Right atrium auricular region (tissue), 2 donors: ENCODE measurements at regions not wholly inside any gene's neighbourhood (a gene's known extent, or its start where the extent isn't known, plus 50 kb on each side); places are given as distances from the start of the nearest gene placed in this dataset.

Source experiments
- DNase-seq: peaks from one replicate; pipeline ENCODE4 v3.0.0-alpha.2; 2019; ENCODE audit warnings: low spot score
- H3K27ac ChIP-seq, 2 donors: fragments of 200-600 bp; sonication (generic); 1 replicate in 1 of 2; 2 replicates in 1 of 2; pipeline ENCODE4 v1.5.1; 2016 to 2019
- H3K27me3 ChIP-seq, 2 donors: fragments of 200-600 bp; sonication (generic); one replicate each; pipeline versions ENCODE4 v1.5.1 to v1.6.0; 2017 to 2019
- H3K36me3 ChIP-seq: fragments of 200-600 bp; sonication (generic); one replicate; pipeline ENCODE4 v1.5.1; 2016
- H3K4me1 ChIP-seq, 2 donors: fragments of 200-600 bp; sonication (generic); one replicate each; pipeline versions ENCODE4 v1.5.1 to v1.6.0; 2017 to 2019
- H3K4me3 ChIP-seq, 2 donors: fragments of 200-600 bp; sonication (generic); 1 replicate in 1 of 2; 2 replicates in 1 of 2; pipeline ENCODE4 v1.5.1; 2017 to 2019; ENCODE audit warnings: mild to moderate bottlenecking in 1 of 2, moderate library complexity in 1 of 2
- H3K9me3 ChIP-seq, 2 donors: fragments of 200-600 bp; sonication (generic); one replicate each; pipeline ENCODE4 v1.5.1; 2019
- CTCF ChIP-seq, 2 donors: fragments of 200-600 bp; sonication (generic); IDR thresholded peaks; one replicate each; pipeline ENCODE4 v1.5.1; 2019; ENCODE audit warnings: antibody characterized with exemption in 2 of 2

- DNase-seq: no peak
- no peak for TF ChIP-seq CTCF (IDR thresholded peaks at IDR 0.05)
- Histone ChIP-seq H3K4me1 (no peaks in the 10 kb centered on the region), H3K4me3 (no peak overlapping the region), H3K27me3 (no peaks in the 10 kb centered on the region), H3K36me3 (no peaks in the 10 kb centered on the region), H3K27ac (no peak overlapping the region), H3K9me3 (no peaks in the 10 kb centered on the region)
Measured at GRCh38 chr6:155786528-155786927, 330.9 kb upstream of the NOX3 start.

GRCh38 chr6:155782739-155783459 is 327.3 kb upstream of the NOX3 start:
- no peaks in the 10 kb centered on the region for H3K27me3 ChIP-seq
- H3K27ac ChIP-seq: peak overlapping the region in 1 of 2 donors; percentile 37
- DNase-seq: no peak
- H3K36me3 ChIP-seq: no peaks in the 10 kb centered on the region
- H3K9me3 ChIP-seq: no peaks in the 10 kb centered on the region
- H3K4me3 ChIP-seq: no peak overlapping the region
- no peak for TF ChIP-seq CTCF (IDR thresholded peaks at IDR 0.05)
- H3K4me1 ChIP-seq: no peaks in the 10 kb centered on the region

- Histone ChIP-seq H3K4me1 (no peaks in the 10 kb centered on the region), H3K27ac (peak overlapping the region in 1 of 2 donors; percentile 37), H3K9me3 (no peaks in the 10 kb centered on the region), H3K36me3 (no peaks in the 10 kb centered on the region), H3K27me3 (no peaks in the 10 kb centered on the region), H3K4me3 (no peak overlapping the region)
- no peak for TF ChIP-seq CTCF (IDR thresholded peaks at IDR 0.05)
- no peak for DNase-seq
Measured at GRCh38 chr6:155782320-155782731, 326.7 kb upstream of the NOX3 start.

- Histone ChIP-seq H3K36me3 (no peaks in the 10 kb centered on the region), H3K4me1 (no peaks in the 10 kb centered on the region), H3K9me3 (no peaks in the 10 kb centered on the region), H3K27ac (no peak overlapping the region), H3K27me3 (no peaks in the 10 kb centered on the region), H3K4me3 (no peak overlapping the region)
- TF ChIP-seq CTCF (IDR thresholded peaks at IDR 0.05): no peak
- DNase-seq: no peak
Measured at GRCh38 chr6:155779456-155779855, 323.8 kb upstream of the NOX3 start.

- no peak for DNase-seq
- Histone ChIP-seq H3K4me1 (no peaks in the 10 kb centered on the region), H3K36me3 (no peaks in the 10 kb centered on the region), H3K9me3 (peaks cover 0 to 4% of the 10 kb centered on the region in 2 donors), H3K4me3 (no peak overlapping the region), H3K27me3 (no peaks in the 10 kb centered on the region), H3K27ac (no peak overlapping the region)
- no peak for TF ChIP-seq CTCF (IDR thresholded peaks at IDR 0.05)
Measured at GRCh38 chr6:155778336-155778735, 322.7 kb upstream of the NOX3 start.

- Histone ChIP-seq H3K4me3 (no peak overlapping the region), H3K9me3 (peaks cover 0 to 18% of the 10 kb centered on the region in 2 donors), H3K36me3 (no peaks in the 10 kb centered on the region), H3K27me3 (no peaks in the 10 kb centered on the region), H3K4me1 (no peaks in the 10 kb centered on the region), H3K27ac (no peak overlapping the region)
- TF ChIP-seq CTCF (IDR thresholded peaks at IDR 0.05): no peak
- DNase-seq: no peak
Measured at GRCh38 chr6:155771822-155772221, 316.2 kb upstream of the NOX3 start.
